ENCODE measurements at regions not wholly inside any gene's neighbourhood (a gene's known extent, or its start where the extent isn't known, plus 50 kb on each side); places are given as distances from the start of the nearest gene placed in this dataset.

DNA sequence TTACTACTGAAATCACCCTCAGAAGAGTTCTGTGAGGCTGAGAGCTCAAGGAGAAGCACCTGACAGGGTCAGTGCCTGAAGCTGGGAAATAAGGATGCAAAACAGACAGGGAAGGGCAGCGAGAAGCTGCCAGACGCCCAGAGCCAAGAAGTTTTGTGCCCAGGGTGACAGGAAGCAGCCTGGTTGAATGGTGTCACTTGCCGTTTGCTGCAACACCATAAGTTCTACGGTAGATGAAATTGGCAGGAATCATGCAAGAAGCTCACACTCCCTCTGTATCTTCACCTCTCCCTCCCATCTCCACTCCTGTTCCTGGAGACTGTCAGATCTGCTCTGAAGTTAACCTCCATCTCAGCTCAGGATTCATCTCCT, 117.0 kb upstream of the SLC14A2 start:
- TF ChIP-seq, protein P1, sequence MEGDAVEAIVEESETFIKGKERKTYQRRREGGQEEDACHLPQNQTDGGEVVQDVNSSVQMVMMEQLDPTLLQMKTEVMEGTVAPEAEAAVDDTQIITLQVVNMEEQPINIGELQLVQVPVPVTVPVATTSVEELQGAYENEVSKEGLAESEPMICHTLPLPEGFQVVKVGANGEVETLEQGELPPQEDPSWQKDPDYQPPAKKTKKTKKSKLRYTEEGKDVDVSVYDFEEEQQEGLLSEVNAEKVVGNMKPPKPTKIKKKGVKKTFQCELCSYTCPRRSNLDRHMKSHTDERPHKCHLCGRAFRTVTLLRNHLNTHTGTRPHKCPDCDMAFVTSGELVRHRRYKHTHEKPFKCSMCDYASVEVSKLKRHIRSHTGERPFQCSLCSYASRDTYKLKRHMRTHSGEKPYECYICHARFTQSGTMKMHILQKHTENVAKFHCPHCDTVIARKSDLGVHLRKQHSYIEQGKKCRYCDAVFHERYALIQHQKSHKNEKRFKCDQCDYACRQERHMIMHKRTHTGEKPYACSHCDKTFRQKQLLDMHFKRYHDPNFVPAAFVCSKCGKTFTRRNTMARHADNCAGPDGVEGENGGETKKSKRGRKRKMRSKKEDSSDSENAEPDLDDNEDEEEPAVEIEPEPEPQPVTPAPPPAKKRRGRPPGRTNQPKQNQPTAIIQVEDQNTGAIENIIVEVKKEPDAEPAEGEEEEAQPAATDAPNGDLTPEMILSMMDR (IDR thresholded peaks at IDR 0.05): no peak
- no peak for TF ChIP-seq POLR2A (IDR thresholded peaks at IDR 0.05)
- no peak for TF ChIP-seq EP300 (IDR thresholded peaks at IDR 0.05)
